GM18520 (cell line): ENCODE measurements at regions not wholly inside any gene's neighbourhood (a gene's known extent, or its start where the extent isn't known, plus 50 kb on each side); places are given as distances from the start of the nearest gene placed in this dataset.
A peak's percentile ranks its signal among the peaks of the same experiment; 100 is the strongest.
"Not testable (repeated sequence)": the region's sequence is repeated elsewhere in the genome, so short reads cannot be mapped to it uniquely, and the experiment has no call there.

Experiments used
- ATAC-seq: cut with Tn5 transposase; IDR thresholded peaks from one replicate; pipeline ENCODE4 v1.9.1; 2021; ENCODE audit not compliant: unreplicated experiment

DNA sequence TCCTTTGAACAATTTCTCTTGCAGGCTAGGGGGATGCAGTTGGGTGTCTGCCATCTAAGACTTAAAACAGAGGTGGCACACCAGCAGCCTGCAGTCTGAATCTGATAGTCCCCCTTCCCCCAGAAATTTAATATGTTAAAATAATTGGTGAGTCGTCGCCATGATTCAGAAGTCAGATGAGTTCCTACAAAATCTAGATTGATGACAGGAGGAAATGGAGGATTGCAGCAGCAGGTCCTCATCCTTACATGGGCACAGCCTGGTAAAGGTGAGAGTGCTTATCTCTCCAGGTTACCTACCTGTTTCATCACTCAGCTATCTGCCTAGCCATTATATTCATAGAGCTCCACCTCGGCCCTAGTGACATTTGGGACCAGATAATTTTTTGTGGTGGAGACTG lies 112.3 kb downstream of the PCSK1 start:
- no peak for ATAC-seq

DNA sequence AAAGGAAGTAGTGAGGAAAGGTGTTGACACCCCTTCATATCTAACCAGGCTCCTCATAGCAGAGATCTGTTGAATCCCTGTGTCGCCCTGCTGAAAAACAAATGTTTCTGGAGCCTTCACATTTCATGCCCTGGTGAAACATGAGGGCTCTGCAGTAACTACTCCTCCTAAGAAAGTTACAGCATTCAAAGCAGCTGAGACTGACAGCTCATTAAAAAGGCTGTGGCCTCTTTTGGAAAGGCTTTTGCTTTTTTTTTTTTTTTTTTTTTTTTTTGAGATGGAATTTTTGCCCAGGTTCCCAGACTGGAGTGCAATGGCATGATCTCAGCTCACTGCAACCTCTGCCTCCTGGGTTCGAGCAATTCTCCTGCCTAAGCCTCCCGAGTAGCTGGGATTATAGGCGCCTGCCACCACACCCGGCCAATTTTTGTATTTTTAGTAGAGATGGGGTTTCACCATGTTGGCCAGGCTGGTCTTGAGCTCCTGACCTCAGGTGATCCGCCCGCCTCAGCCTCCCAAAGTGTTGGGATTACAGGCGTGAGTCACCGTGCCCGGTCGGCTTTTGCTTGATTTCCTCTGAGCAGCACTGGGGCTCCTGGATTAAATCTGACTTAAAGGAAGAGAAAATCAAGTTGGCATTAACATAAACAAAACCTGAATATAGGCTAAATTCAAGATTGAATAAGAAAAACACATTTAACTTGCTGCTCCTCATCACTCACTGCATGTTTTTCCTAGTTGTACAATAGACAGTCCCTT lies 112.9 kb downstream of the PCSK1 start:
- ATAC-seq, result not testable (repeated sequence)

DNA sequence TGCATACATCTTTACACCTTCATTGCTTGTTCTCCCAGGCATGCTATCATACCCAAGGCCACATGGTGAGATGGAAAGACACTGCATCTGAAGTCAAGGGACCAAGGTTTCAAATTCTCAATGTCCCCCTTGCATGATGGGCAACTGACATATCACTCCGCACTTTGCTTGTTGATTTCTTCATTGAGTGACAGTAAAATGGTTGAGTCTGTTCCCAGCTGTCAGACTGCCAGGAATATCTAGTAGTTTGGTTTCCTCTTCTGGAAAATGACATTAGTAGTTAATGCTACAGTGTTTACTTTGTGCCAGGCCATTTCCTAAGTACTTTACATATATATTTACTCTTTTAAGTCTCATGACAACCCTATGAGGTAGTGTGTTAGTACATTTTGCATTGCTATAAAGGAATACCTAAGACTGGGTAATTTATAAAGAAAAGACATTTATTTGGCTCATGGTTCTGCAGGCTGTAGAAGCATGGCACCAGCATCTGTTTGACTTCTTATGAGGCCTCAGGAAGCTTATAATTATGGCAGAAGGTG lies 114.4 kb downstream of the PCSK1 start:
- no peak for ATAC-seq

DNA sequence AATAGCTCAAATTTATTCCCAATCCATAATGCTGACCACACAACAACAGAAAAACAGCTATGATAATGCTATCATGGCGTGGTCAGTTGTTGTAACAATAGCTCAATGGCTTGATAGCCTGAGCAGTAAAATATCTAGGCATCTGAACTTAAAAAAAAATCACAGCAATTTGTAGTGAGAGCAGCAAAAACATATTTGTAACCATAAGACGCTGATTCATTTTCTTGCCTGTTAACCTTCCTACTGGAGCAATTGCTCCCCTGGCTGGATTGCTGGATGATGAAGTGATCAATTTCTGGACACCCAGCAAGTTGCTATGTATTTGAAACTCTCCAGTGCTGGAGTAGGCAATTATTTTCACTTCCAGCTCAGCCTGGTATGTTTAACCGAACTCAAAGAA lies 115.1 kb downstream of the PCSK1 start:
- ATAC-seq, result no peak

DNA sequence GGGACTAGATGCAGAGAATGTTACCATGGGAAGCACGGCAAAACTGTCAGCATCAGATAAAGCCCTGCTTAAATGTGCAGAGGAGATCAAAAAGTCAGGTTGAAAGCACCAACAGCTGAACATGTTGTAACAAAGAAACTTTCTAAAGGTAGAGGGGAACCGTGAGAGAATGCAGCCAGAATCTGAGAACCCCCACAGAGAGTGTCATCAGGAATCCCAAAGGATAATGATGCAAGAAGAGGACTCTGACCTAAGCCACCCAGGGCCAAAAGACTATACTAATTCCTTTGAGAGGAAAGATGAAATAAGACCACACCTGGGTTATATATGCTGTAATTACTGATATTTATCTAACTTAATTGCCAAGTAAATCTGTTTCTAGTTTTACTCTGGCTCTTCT lies 116.6 kb downstream of the PCSK1 start:
- no peak for ATAC-seq

DNA sequence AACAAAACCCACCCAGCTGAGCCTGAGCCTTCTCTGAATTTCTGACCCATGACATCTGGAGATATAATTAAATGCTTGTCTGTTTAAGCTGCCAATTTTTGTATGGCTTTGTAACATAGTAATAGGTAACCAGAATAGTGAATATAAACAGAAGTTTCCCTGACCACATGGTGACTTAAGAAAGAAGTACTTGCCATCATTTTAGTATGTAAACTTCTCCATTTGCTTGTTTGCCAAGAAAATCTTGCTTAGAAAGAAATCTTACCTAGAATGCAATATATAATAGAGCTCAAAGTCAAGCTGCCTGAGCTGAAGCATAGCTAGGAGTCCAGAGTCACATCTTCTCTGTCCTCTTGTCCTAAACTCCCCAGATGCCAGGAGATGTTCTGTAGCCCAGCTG lies 117.0 kb downstream of the PCSK1 start:
- ATAC-seq, result no peak

DNA sequence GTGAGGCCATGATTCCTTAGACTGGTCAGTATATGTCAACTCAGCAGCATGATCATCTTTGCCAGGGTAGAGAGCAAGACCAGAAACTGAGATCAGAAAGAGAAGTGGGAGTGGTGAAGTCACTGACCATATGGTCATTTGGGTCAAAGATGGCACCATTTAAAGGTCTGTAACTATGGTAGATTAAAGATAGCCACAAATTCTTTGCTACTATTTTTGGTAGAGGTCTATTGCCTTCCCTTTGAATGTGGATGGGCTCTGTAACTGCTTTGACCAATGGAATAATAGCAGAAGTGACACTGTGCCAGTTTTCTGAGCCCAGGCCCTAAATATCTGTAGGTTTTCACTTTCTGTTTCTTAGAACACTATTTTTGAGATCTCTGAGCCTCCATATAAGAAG lies 117.6 kb downstream of the PCSK1 start:
- ATAC-seq, result peak; percentile 53

DNA sequence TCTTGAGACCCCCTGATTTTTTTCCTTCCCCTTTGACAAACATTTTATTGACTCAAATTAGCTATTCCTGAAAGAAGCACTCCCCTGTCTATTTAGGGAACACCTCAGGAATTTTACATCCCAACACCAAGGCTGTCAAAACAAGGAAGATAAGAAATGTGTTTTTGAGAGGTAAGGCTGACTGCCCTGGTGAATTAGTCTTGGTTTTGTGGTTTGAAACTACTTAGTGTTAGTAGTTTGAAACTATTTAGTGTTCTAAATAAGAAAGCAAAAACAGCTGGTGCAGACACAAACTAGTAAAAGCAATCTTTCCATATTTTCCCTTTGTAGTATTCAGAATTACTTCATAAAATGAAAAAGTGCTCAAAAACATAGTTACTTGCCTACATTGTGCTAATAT lies 120.7 kb downstream of the PCSK1 start:
- no peak for ATAC-seq

DNA sequence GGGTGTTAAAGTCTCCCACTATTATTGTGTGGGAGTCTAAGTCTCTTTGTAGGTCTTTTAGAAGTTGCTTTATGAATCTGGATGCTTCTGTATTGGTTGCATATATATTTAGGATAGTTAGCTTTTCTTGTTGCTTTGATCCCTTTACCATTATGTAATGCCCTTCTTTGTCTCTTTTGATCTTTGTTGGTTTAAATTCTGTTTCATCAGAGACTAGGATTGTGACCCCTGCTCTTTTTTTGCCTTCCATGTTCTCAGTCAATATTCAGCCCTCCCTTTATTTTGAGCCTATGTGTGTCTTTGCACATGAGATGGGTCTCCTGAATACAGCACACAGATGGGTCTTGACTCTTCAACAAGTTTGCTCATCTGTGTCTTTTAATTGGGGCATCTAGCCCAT lies 126.0 kb downstream of the PCSK1 start:
- not testable (repeated sequence) for ATAC-seq

DNA sequence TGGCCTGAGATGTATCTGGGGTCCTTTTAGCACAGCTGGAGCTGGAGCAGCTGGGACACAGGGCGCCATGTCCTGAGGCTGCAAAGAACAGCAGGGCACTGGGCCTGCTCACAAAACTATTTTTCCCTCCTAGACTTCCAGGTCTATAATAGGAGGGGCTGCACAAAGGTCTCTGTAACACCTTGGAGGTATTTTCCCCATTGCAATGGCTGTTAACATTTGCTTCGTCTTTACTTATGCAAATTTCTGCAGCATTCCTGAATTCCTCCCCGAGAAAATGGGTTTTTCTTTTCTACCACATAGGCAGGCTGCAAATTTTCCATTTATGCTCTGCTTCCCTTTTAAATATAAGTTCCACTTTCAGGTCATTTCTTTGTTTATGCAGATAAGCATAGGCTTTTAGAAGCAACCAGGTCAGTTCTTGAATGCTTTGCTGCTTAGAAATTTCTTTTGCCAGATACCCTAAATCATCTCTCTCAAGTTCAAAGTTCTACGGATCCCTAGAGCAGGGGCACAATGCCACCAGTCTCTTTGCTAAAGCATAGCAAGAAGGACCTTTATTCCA lies 130.8 kb downstream of the PCSK1 start:
- ATAC-seq, result no peak

DNA sequence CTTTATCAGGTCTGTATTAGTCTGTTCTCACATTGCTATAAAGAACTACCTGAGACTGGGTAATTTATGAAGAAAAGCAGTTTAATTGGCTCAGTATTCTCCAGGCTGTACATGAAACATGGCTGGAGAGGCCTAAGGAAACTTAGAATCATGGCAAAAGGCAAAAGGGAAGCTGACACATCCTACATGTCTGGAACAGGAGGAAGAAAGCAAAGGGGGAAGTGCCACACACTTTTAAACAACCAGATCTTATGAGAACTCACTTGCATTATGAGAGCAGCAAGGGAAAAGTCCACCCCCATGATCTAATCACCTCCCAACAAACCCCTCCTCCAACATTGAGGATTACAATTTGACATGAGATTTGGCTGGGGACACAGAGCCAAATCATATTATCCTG lies 132.1 kb downstream of the PCSK1 start:
- no peak for ATAC-seq

DNA sequence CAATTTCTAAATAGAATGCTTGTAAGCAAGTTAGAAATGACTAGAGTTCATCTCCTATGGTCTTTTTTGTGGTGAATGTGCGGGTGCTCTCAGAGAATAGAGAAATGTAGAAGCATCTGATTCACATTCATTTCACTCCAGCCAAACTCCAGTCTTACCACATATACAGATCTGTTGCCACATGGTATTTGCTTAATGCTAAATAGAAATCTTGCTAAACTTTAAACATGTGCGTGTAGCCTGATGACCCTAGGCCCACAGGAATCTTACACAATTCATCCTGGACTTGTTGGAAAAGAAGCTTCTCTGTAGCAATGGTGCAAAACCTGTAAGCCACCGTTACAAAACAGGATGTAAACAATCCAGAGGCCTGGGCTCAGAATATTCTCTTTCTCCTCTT lies 135.2 kb downstream of the PCSK1 start:
- no peak for ATAC-seq

DNA sequence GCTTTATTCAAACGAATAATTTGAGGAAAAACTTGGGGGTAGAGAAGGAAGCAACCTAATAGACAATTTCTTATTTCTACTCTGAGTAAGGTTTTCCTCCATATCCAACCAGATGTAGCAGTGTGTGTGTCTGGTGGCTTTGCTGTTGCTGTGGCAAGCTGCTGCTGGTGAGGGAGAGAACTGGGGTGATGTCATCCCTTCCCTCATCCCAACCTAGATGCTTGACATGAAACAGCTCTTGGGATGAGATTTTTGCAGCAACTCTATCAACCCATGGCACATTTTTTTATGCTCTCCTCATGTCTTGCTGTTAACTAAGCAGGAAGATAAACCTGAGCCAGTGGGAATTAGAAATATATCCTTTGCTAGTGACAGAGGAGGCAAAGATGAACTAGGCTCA lies 135.8 kb downstream of the PCSK1 start:
- ATAC-seq, result no peak

DNA sequence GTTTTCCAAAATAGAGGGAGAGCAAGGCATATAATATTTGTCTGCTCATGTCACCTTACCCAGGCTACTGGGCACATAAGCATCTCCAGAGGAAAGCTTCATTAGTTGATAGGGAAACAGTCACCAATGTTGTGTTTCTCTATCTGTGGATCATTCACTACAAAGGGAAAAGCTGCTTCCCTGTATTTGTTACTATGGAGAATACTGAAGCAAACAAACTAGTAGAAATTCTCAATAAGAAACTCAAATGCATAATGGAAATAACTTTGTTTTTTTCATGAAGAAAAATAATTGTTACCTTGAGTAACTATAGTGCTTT lies 138.2 kb downstream of the PCSK1 start:
- no peak for ATAC-seq

DNA sequence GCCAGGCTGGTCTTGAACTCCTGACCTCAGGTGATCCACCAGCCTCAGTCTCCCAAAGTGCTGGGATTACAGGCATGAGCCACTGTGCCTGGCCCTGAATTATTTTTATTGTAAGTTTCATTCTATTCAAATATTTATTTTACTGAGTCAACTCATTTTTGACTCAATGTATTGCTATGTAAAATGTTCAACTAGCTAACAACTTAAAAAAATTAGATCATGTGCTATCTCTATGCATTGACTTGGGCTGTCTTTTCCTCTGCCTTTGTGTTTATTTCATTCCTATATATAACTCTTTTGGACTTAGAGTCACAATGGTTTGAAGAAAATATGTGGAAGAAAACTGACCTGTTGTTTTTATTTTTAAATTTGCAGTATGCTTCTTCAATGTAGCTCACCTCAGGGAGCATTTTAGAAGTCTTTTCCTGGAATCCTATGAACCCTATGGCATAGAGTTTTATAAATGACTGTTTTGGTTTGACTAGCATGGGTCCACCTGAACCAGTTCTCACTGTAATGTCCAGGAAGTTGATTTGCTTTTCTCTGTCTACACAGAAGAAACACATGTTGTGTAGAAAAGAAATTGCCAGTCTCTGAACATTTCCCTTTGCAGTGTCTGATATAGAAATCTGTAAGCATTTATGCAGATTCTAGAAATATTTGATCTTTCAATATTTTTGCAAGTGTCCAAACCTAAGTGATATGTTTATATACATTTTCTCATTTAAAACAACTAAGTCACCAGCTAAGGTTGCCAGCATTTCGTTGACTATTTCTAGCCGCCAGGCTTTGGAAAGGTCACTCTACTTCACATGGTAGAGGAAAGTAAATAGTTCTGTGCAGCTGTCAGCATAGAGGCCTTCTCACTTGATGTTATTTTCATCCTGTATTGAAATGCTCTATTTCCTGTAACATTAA lies 138.8 kb downstream of the PCSK1 start:
- ATAC-seq, result no peak

DNA sequence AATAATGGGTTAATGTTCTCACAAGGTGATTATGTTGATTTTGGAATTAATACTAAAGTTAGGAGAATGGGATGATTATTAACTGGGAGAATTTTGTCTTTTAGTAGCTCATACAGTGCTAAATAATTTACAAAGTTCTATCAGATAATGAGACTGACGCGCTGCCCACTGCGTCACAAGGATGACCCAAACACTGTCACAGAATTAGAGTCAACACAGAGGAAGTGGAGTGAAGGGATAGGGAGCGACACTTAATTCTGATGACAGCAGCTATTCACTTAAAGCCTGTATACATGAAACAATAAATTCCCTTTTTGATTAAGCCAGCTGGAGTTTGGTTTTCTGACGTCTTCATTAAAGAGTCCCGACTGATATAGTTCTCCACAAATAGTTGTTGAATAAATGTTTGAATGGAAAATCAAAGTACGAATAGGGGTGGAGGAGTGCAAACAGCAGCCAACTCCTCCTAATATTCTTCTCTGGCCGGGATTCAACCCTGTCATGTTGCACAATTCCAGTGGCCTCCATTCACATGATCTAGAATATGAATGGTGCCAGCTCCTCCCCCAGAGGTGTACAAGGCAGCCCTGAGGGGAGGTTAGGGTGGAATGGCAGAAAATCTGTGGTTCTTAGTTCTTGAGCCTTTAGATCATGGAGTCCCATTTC lies 140.3 kb downstream of the PCSK1 start:
- ATAC-seq, result no peak

DNA sequence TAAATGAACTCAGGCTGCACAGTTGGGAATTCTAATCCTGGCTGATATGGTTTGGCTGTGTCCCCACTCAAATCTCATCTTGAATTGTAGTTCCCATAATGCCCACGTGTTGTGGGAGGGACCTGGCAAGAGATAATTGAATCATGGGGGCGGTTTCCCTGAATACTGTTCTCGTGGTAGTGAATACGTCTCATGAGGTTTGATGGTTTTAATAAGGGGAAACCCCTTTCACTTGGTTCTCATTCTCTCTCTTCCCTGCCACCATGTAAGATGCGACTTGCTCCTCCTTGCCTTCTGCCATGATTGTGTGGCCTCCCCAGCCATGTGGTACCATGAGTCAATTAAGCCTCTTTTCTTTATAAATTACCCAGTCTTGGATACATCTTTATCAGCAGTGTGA lies 143.8 kb downstream of the PCSK1 start:
- not testable (repeated sequence) for ATAC-seq

DNA sequence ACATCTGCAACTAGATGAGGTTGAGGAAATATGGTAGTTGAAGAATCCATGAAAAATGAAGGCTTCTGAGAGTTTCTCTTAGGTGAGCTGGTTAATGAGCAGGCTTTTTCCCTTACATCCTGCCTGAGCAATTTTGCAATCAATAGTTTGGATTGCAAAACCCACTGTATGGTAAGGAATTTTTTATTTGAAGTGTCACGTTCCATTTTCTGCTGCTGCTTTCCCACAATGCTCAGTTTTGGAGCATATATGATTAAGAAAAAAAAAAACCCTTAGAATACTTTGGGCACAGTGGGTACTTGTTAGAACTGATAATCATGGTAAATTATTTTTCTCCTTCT lies 144.2 kb downstream of the PCSK1 start:
- no peak for ATAC-seq

DNA sequence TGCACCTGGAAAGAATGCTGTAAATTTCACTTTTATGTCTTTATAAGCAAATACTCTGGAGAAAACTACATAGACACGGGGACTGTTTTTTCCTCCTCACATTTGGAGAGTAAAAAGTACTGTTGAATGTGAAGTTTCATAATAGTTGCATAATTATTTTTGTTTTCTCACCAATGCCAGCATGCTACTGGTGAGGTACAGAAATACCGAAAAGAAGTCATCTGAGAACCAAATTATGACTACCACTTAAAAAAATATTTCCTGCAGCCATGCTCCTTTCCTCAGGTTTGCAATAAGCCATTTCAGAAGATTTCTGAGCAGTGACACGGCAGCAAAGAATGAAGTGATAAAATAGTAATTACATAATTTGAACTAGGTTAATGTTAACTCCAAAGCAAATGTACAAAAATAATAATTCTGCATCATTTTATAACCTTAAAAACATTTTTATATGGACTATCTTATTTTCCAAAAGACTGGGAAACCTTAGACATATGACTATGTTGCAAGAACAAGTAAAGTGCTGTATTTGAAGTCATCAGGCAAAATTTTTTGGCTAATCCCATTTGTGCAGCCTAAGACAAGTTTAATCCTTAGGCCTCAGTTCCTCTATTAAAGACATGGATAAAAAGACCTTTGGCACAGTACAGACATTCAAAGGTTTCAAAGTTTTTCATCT lies 144.7 kb downstream of the PCSK1 start:
- no peak for ATAC-seq

DNA sequence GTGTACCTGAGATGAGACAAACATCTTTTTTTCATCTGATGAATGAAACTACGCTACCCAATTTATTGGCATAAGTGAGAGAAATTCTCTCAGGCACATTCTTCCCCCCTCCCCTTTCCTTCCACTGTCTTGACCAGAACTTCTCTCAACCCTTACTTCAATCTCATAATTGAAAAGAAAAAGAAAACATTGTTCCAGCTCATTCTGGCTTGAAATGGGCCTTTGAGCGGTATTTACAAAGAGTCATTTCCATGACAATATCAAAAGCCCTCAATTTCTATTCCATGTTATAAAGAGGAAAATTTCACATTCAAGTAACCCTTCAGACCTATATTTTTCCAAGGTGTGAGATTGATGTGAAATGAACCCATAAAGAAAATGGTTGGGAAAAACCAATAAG lies 145.9 kb downstream of the PCSK1 start:
- no peak for ATAC-seq

DNA sequence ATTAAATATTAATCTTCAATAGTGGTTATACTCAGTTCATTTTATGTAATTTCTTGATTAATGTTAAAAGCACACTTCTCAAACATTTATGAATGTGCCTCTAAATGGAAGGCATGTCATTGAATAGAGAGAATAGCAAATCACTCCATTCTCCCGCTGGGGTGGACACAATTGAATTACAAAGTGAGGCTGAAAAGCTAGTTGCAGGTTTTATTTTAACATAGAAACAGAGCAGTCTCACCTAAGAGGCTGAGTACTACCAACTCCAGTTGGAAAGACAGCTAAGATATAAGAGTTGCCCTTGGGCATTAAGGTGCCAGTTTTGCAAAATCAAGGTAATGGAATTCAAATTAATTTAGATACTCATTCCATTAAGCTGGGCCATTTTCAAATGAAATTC lies 147.2 kb downstream of the PCSK1 start:
- no peak for ATAC-seq
